SK-N-MC (cell line): ENCODE measurements at regions not wholly inside any gene's neighbourhood (a gene's known extent, or its start where the extent isn't known, plus 50 kb on each side); places are given as distances from the start of the nearest gene placed in this dataset.

Experiments
- EZH2 ChIP-seq: fragments of 200-600 bp; sonication (generic); IDR thresholded peaks from one replicate; pipeline ENCODE4 v1.6.1; 2017; ENCODE audit warnings: antibody characterized with exemption
- FOXP2 ChIP-seq: optimal IDR thresholded peaks from 2 replicates; pipeline ENCODE3; 2011; ENCODE audit warnings: mild to moderate bottlenecking, moderate library complexity; ENCODE audit not compliant: insufficient read depth; ENCODE audit errors: extremely low read length, control extremely low read depth
- POLR2AphosphoS5 ChIP-seq: IDR thresholded peaks from 2 replicates; pipeline ENCODE4 v1.6.1; 2012; ENCODE audit warnings: mild to moderate bottlenecking, low read depth, low read length, borderline replicate concordance

GRCh38 chr5:176739461-176740051 lies 70.8 kb upstream of the UNC5A start:
- no peak for TF ChIP-seq POLR2AphosphoS5
- TF ChIP-seq EZH2 = no peak
- no peak for TF ChIP-seq FOXP2
